Left ventricle myocardium inferior (tissue), 1 donor: ENCODE measurements at regions not wholly inside any gene's neighbourhood (a gene's known extent, or its start where the extent isn't known, plus 50 kb on each side); places are given as distances from the start of the nearest gene placed in this dataset.

Experiments used
- DNase-seq: peaks from one replicate; pipeline ENCODE4 v3.0.0-alpha.2; 2020
- H3K27ac ChIP-seq: fragments of 200-600 bp; replicated peaks from 2 replicates; pipeline ENCODE4 v1.8.0; 2021
- H3K27me3 ChIP-seq: fragments of 200-600 bp; 2 replicates; pipeline ENCODE4 v1.8.0; 2021; ENCODE audit warnings: low read depth
- H3K36me3 ChIP-seq: fragments of 200-600 bp; 2 replicates; pipeline ENCODE4 v1.8.0; 2021
- H3K4me1 ChIP-seq: fragments of 200-600 bp; 2 replicates; pipeline ENCODE4 v1.8.0; 2021
- H3K4me3 ChIP-seq: fragments of 200-600 bp; 2 replicates; pipeline ENCODE4 v1.8.0; 2021; ENCODE audit warnings: mild to moderate bottlenecking, moderate library complexity
- H3K9me3 ChIP-seq: fragments of 200-600 bp; replicated peaks from 2 replicates; pipeline ENCODE4 v1.8.0; 2021
- intact Hi-C: fragments of 100-400 bp; cut with micrococcal nuclease; formaldehyde crosslinking; loops from one replicate; pipeline ENCODE4 v1.11.0; 2022
- TF ChIP-seq, protein P1 (sequence below): fragments of 200-600 bp; IDR thresholded peaks from 2 replicates; pipeline ENCODE4 v1.8.0; 2021; ENCODE audit warnings: antibody characterized with exemption, mild to moderate bottlenecking, borderline replicate concordance
- donor health status: DM: no; HTN: yes; CAD: no; lungs with severe emphysema.

DNA sequence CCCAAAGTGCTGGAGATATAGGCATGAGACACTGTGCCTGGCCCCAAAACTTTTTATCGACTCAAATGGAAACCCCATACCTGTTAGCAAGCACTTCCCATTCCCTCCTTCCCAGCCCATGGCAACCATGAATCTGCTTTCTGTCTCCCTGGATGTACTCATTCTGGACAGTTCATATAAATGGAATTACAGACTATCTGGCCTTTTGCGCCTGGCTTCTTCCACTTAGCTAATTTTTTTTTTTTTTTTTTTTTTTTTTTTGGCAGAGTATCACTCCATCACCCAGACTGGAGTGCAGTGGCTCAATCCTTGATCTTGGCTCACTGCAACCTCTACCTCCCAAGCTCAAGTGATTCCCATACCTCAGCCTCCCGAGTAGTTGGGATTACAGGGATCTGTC is 134.5 kb upstream of the MED13L start:
- no peaks in the 10 kb centered on the region for H3K36me3 ChIP-seq
- H3K27ac ChIP-seq, result no peak overlapping the region
- H3K4me1 ChIP-seq, result peaks cover under 1% of the 10 kb centered on the region
- intact Hi-C loops, result no loop called here
- no peaks in the 10 kb centered on the region for H3K9me3 ChIP-seq
- no peak for DNase-seq
- TF ChIP-seq, protein P1, sequence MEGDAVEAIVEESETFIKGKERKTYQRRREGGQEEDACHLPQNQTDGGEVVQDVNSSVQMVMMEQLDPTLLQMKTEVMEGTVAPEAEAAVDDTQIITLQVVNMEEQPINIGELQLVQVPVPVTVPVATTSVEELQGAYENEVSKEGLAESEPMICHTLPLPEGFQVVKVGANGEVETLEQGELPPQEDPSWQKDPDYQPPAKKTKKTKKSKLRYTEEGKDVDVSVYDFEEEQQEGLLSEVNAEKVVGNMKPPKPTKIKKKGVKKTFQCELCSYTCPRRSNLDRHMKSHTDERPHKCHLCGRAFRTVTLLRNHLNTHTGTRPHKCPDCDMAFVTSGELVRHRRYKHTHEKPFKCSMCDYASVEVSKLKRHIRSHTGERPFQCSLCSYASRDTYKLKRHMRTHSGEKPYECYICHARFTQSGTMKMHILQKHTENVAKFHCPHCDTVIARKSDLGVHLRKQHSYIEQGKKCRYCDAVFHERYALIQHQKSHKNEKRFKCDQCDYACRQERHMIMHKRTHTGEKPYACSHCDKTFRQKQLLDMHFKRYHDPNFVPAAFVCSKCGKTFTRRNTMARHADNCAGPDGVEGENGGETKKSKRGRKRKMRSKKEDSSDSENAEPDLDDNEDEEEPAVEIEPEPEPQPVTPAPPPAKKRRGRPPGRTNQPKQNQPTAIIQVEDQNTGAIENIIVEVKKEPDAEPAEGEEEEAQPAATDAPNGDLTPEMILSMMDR, result no peak
- no peaks in the 10 kb centered on the region for H3K27me3 ChIP-seq
- no peak overlapping the region for H3K4me3 ChIP-seq

DNA sequence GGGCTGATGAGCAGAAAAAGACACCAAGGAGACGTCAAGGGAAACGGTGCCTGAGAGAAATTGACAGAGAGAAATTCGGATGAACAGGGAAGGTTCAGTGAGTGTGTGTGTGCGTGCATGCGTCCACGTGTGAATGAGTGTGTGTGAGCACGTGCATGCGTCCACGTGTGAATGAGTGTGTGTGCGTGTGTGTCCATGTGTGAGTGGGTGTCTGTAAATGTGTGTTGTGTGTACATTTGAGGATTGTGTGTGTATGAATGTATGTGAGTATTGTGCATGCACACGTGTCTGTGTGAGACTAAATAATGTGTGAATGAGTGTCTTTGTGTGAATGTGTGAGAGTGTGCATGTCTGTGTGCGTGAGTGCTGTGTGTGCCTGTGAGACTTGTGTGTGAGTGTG is 137.4 kb upstream of the MED13L start:
- TF ChIP-seq, protein P1, result no peak
- Histone ChIP-seq H3K27ac (no peak overlapping the region), H3K36me3 (no peaks in the 10 kb centered on the region), H3K27me3 (no peaks in the 10 kb centered on the region), H3K4me3 (no peak overlapping the region), H3K4me1 (no peaks in the 10 kb centered on the region), H3K9me3 (no peaks in the 10 kb centered on the region)
- intact Hi-C loops, result no loop called here
- DNase-seq, result no peak

DNA sequence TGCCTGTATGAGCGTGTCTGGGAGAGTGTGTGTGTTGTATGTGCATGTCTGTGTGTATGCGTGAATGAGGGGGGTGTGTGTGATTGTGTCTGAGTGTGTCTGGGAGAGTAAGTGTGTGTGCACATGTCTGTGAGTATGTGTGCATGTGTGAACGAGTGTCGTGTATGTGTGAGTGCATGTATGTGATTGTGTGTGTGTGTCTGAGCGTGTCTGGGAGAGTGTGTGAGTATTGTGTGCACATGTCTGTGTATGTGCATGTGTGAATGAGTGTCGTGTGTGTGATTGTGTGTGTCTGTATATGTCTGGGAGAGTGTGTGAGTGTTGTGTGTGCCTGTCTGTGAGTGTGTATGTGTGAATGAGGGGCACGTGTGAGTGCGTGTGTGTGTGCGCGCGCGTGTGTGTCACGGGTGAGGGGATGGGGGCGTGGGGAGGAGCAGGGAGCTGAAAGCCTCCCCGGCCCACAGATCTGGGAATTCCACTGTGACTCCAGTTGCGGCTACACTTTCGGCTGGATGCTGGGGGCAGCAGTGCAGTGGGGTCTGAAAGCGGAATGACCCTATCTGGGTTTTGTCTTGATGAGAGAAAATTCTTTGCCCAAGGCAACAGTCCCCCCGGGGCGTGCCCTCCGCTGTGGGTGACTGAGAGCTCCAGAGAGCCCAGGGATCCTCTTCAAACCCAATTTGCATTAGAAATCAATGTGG is 138.1 kb upstream of the MED13L start:
- TF ChIP-seq, protein P1, result no peak
- no peak for DNase-seq
- Histone ChIP-seq H3K9me3 (no peaks in the 10 kb centered on the region), H3K27me3 (peaks cover 5% of the 10 kb centered on the region), H3K36me3 (no peaks in the 10 kb centered on the region), H3K4me1 (no peaks in the 10 kb centered on the region), H3K27ac (no peak overlapping the region), H3K4me3 (no peak overlapping the region)
- intact Hi-C loops, result no loop called here

DNA sequence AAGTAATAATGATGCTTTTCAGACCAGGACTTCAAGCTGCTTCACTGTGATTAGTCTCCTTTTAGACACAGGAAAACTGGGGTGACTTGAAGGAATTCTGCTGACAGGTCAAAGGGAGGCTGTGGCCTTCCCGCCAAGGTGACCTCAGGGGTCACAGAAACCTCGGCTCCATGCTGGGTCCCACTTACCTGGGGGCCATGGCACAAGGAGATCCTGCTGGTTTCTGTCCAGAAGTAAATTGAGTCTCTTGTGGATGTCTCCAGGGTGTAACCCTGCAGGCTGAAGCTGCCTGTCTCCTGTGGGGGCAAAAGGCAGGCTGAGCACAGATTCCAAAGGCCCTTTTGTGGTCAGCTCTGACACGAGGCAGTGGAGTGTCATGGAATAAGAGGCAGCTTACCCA is 138.7 kb upstream of the MED13L start:
- Histone ChIP-seq H3K4me1 (no peaks in the 10 kb centered on the region), H3K9me3 (no peaks in the 10 kb centered on the region), H3K27ac (no peak overlapping the region), H3K27me3 (peaks cover 5% of the 10 kb centered on the region), H3K36me3 (no peaks in the 10 kb centered on the region), H3K4me3 (no peak overlapping the region)
- TF ChIP-seq, protein P1, result no peak
- DNase-seq, result no peak
- intact Hi-C loops, result no loop called here

DNA sequence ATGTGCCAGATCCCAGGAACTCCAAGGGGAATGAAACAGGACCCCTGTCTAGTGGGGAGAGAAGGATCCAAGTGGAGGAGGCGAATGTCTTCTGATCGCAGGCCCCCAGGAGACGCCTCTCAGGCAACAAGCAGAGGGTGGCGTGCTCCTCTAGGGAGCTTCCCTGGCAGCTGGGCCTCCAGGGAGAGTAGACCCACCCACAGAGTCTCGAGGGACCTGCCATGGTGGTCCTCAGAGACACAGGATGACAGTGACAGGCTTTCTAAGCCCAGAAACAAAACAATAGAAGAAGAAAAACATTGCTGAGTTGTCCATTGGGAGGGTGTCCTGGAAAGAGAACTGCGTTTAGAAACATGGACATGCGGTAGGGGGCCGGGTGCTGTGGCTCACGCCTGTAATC is 140.6 kb upstream of the MAP1LC3B2 start:
- Histone ChIP-seq H3K4me1 (no peaks in the 10 kb centered on the region), H3K27ac (no peak overlapping the region), H3K36me3 (no peaks in the 10 kb centered on the region), H3K27me3 (peaks cover 15% of the 10 kb centered on the region), H3K4me3 (no peak overlapping the region), H3K9me3 (peaks cover 9% of the 10 kb centered on the region)
- DNase-seq, result no peak
- intact Hi-C loops, result no loop called here
- TF ChIP-seq, protein P1, result no peak
